Sigmoid colon (tissue), 6 donors: ENCODE measurements at regions not wholly inside any gene's neighbourhood (a gene's known extent, or its start where the extent isn't known, plus 50 kb on each side); places are given as distances from the start of the nearest gene placed in this dataset.

Source experiments
- DNase-seq: peaks from one replicate; pipeline ENCODE4 v3.0.0-alpha.2; 2019
- H3K27ac ChIP-seq, 4 donors: fragments of 200-600 bp; sonication (generic); one replicate each; pipeline ENCODE4 v1.5.1; 2016 to 2019; ENCODE audit warnings: mild to moderate bottlenecking in 1 of 4
- H3K27me3 ChIP-seq, 3 donors: fragments of 200-600 bp; sonication (generic); one replicate each; pipeline ENCODE4 v1.5.1; 2019; ENCODE audit warnings: mild to moderate bottlenecking in 1 of 3
- H3K36me3 ChIP-seq, 4 donors: fragments of 200-600 bp; sonication (generic); one replicate each; pipeline ENCODE4 v1.5.1; 2016 to 2019
- H3K4me1 ChIP-seq, 4 donors: fragments of 200-600 bp; sonication (generic); one replicate each; pipeline ENCODE4 v1.5.1; 2017 to 2019
- H3K4me3 ChIP-seq, 4 donors: fragments of 200-600 bp; sonication (generic); one replicate each; pipeline ENCODE4 v1.5.1; 2017 to 2019; ENCODE audit warnings: mild to moderate bottlenecking in 2 of 4, moderate library complexity in 1 of 4
- H3K9me3 ChIP-seq, 4 donors: fragments of 200-600 bp in 3 of 4; sonication (generic) in 3 of 4; one replicate each; pipeline versions ENCODE4 v1.5.1 to v1.6.1; 2013 to 2019
- CTCF ChIP-seq, 4 experiments: fragments of 450-650 bp in 3 of 4; fragments of 200-600 bp in 1 of 4; IDR thresholded peaks; one replicate each; pipeline ENCODE4 v1.5.1; 2016 to 2019; ENCODE audit warnings: antibody characterized with exemption in 4 of 4, mild to moderate bottlenecking in 3 of 4, moderate library complexity in 2 of 4
- EP300 ChIP-seq, 4 donors: sonication (generic); formaldehyde crosslinking; IDR thresholded peaks; one replicate each; pipeline ENCODE4 v1.6.1; 2017; ENCODE audit warnings: antibody characterized with exemption in 4 of 4
- POLR2A ChIP-seq, 2 donors: fragments of 450-650 bp; IDR thresholded peaks; one replicate each; pipeline ENCODE4 v1.6.1; 2016; ENCODE audit warnings: antibody characterized with exemption in 2 of 2, mild to moderate bottlenecking in 2 of 2, moderate library complexity in 2 of 2
- POLR2AphosphoS5 ChIP-seq, 4 donors: sonication (generic); formaldehyde crosslinking; IDR thresholded peaks; one replicate each; pipeline ENCODE4 v1.6.1; 2017; ENCODE audit warnings: antibody characterized with exemption in 4 of 4
- WGBS, 2 donors: extraction: QIAGEN DNeasy Blood & Tissue Kit; methylation state at CpG; one replicate each; pipeline ENCODE4 v1.1.7; 2013; 5-methylcytosine and 5-hydroxymethylcytosine counted together
- intact Hi-C: fragments of 100-400 bp; cut with DNase I; formaldehyde crosslinking; loops from one replicate; pipeline ENCODE4 v1.15.1; 2023
- donor health status: healthy with polysubstance abuse.
- donor health status: healthy.

DNA sequence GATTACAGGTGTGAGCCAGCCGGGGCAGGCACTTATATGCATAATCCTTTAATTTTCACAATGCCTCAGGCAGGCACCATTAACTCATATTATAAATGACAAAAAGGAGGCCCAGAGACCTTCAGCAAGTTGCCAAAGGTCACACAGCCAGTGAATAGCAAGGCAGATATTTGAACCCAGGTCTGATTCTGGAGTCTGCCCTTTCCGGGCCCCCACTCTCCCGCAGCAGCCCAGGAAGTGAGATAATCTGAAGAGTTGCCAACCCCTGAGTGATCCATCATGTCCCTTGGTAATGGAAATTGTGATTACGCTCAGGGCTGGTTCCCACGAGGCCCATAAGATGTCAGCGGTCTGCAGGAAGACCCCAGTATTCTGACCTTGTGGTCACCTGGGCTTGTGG, 95.3 kb upstream of the MED13L start:
- no peaks in the 10 kb centered on the region for H3K36me3 ChIP-seq
- no peak overlapping the region for H3K4me3 ChIP-seq
- TF ChIP-seq CTCF (IDR thresholded peaks at IDR 0.05) (no peak), POLR2A (IDR thresholded peaks at IDR 0.05) (no peak), POLR2AphosphoS5 (IDR thresholded peaks at IDR 0.05) (no peak)
- 83 to 93% methylated on average over 6 of the region's 6 CpGs for whole genome bisulfite sequencing, 2 donors
- no peak for DNase-seq
- intact Hi-C loops = no loop called here
- H3K27ac ChIP-seq = no peak overlapping the region
- no peaks in the 10 kb centered on the region for H3K9me3 ChIP-seq
- no peaks in the 10 kb centered on the region for H3K27me3 ChIP-seq
- H3K4me1 ChIP-seq = peaks cover 0 to 11% (median 3%) of the 10 kb centered on the region in 4 donors

- Histone ChIP-seq H3K36me3 (no peaks in the 10 kb centered on the region), H3K27ac (no peak overlapping the region), H3K4me3 (no peak overlapping the region), H3K4me1 (peaks cover 0 to 11% (median 3%) of the 10 kb centered on the region in 4 donors), H3K27me3 (no peaks in the 10 kb centered on the region), H3K9me3 (no peaks in the 10 kb centered on the region)
- no peak for DNase-seq
- 87 to 89% methylated on average over 12 of the region's 12 CpGs for WGBS, 2 donors
- intact Hi-C loops = no loop called here
- no peak for TF ChIP-seq POLR2AphosphoS5 (IDR thresholded peaks at IDR 0.05)
- no peak for TF ChIP-seq POLR2A (IDR thresholded peaks at IDR 0.05)
- TF ChIP-seq CTCF (IDR thresholded peaks at IDR 0.05) = no peak
- TF ChIP-seq EP300 (IDR thresholded peaks at IDR 0.05) = no peak
Measured at GRCh38 chr12:116373572-116374206, 96.2 kb upstream of the MED13L start.

DNA sequence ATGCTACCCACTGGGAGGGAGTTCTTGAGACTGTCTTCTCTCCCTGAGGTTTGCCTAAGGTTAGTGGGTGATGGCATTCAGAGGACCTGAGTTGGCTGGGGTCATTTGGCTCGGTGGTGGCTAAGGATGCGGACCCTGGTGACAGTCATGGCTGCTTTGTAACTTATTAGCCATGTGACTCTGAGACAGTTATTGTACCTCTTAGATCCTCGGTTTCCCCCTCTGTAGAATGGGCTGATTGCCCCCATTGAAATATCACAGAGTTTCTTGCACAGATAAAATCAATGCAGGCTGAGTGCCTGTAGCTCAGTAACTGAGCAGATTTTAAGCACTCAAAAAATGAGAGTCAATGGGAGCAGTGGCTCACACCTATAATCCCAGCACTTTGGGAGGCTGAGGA, 96.7 kb upstream of the MED13L start:
- Histone ChIP-seq H3K4me1 (peaks cover 0 to 11% (median 3%) of the 10 kb centered on the region in 4 donors), H3K9me3 (no peaks in the 10 kb centered on the region), H3K27ac (no peak overlapping the region), H3K4me3 (no peak overlapping the region), H3K36me3 (no peaks in the 10 kb centered on the region), H3K27me3 (no peaks in the 10 kb centered on the region)
- 78 to 96% methylated on average over 3 of the region's 3 CpGs for WGBS, 2 donors
- intact Hi-C loops = no loop called here
- TF ChIP-seq EP300 (IDR thresholded peaks at IDR 0.05) = no peak
- no peak for TF ChIP-seq CTCF (IDR thresholded peaks at IDR 0.05)
- DNase-seq = no peak

DNA sequence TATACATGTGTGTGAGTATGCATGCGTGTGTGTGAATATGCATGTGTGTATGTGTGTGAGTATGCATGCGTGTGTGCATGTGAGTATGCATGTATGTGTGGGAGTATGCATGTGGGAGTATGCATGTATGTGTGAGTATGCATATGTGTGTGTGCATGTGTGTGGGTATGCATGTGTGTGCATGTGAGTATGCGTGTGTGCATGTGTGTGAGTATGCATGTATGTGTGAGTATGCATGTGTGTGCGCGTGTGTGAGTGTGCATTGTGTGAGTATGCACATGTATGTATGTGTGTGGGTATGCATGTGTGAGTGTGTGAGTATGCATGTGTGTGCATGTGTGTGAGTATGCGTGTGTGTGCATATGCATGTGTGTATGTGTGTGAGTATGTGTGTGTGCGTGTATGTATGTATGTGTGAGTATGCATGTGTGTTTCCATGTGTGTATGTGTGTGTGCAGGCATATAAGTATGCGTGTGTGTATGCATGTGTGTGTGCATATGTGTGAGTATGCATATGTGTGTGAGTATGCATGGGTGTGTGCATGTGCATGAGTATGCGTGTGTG, 97.9 kb upstream of the MED13L start:
- no peak for DNase-seq
- no peak for TF ChIP-seq POLR2AphosphoS5 (IDR thresholded peaks at IDR 0.05)
- TF ChIP-seq EP300 (IDR thresholded peaks at IDR 0.05) = no peak
- no peak for TF ChIP-seq POLR2A (IDR thresholded peaks at IDR 0.05)
- TF ChIP-seq CTCF (IDR thresholded peaks at IDR 0.05) = no peak
- no peaks in the 10 kb centered on the region for H3K9me3 ChIP-seq
- H3K4me3 ChIP-seq = no peak overlapping the region
- 88 to 96% methylated on average over 9 of the region's 9 CpGs for WGBS, 2 donors
- H3K27me3 ChIP-seq = no peaks in the 10 kb centered on the region
- no peak overlapping the region for H3K27ac ChIP-seq
- intact Hi-C loops = no loop called here
- peaks cover 0 to 11% (median 3%) of the 10 kb centered on the region in 4 donors for H3K4me1 ChIP-seq
- no peaks in the 10 kb centered on the region for H3K36me3 ChIP-seq
